ENCODE measurements at regions not wholly inside any gene's neighbourhood (a gene's known extent, or its start where the extent isn't known, plus 50 kb on each side); places are given as distances from the start of the nearest gene placed in this dataset.
A peak's percentile ranks its signal among the peaks of the same experiment; 100 is the strongest.

DNA sequence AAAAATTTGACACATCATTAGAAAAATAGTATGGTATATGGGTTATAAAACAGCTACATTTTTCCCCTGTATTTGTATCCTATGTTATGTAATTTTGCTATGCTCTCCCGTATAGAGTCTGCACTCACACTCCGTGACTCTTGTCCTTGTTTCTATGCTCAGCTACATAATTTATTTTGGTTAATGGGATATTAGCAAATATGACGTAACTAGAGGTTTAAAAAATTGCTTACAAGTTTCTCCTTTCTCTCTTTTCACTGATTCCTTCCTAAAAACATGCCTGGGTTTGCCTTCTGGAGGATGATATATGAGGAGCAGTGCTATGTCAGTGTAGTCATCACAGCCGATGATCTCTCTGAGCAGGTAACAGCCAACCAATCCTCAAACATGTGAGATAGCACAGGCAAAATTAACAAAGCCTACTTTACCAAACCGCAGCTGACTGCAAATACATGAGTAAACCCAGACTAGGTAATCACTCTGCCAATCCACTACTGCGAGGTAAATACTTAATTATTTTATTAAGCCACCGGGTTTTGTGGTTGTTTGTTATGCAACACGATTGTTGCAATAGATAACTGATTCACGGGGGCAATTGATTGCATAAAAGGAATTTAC is 126.9 kb downstream of the KIF2B start:
- no peak overlapping the region for H2AFZ ChIP-seq (ENCODE audit: low read depth, low read length)
- H3K79me2 ChIP-seq (ENCODE audit: low read length), result no peaks in the 10 kb centered on the region
- TF ChIP-seq EZH2phosphoT487 (IDR thresholded peaks at IDR 0.05; ENCODE audit: low read depth), result no peak
- TF ChIP-seq, protein P1, sequence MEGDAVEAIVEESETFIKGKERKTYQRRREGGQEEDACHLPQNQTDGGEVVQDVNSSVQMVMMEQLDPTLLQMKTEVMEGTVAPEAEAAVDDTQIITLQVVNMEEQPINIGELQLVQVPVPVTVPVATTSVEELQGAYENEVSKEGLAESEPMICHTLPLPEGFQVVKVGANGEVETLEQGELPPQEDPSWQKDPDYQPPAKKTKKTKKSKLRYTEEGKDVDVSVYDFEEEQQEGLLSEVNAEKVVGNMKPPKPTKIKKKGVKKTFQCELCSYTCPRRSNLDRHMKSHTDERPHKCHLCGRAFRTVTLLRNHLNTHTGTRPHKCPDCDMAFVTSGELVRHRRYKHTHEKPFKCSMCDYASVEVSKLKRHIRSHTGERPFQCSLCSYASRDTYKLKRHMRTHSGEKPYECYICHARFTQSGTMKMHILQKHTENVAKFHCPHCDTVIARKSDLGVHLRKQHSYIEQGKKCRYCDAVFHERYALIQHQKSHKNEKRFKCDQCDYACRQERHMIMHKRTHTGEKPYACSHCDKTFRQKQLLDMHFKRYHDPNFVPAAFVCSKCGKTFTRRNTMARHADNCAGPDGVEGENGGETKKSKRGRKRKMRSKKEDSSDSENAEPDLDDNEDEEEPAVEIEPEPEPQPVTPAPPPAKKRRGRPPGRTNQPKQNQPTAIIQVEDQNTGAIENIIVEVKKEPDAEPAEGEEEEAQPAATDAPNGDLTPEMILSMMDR (IDR thresholded peaks at IDR 0.05; ENCODE audit: low read depth, low read length), result no peak
- no peak overlapping the region for H3K4me2 ChIP-seq (ENCODE audit: low read length)
- no peaks in the 10 kb centered on the region for H4K20me1 ChIP-seq (ENCODE audit: insufficient read depth, low read length)
- no peaks in the 10 kb centered on the region for H3K4me1 ChIP-seq (ENCODE audit: low read length)
- H3K36me3 ChIP-seq (replicated peaks; ENCODE audit: low read depth, low read length), result no peaks in the 10 kb centered on the region
- no peaks in the 10 kb centered on the region for H3K9me3 ChIP-seq (ENCODE audit: insufficient read depth, low read length)
- no peak overlapping the region for H3K9ac ChIP-seq (ENCODE audit: low read length)
- H3K27me3 ChIP-seq (ENCODE audit: low read depth, low read length), result no peaks in the 10 kb centered on the region
- H3K4me3 ChIP-seq (ENCODE audit: low read length), result no peak overlapping the region
- H3K27ac ChIP-seq (ENCODE audit: low read length), result no peak overlapping the region

DNA sequence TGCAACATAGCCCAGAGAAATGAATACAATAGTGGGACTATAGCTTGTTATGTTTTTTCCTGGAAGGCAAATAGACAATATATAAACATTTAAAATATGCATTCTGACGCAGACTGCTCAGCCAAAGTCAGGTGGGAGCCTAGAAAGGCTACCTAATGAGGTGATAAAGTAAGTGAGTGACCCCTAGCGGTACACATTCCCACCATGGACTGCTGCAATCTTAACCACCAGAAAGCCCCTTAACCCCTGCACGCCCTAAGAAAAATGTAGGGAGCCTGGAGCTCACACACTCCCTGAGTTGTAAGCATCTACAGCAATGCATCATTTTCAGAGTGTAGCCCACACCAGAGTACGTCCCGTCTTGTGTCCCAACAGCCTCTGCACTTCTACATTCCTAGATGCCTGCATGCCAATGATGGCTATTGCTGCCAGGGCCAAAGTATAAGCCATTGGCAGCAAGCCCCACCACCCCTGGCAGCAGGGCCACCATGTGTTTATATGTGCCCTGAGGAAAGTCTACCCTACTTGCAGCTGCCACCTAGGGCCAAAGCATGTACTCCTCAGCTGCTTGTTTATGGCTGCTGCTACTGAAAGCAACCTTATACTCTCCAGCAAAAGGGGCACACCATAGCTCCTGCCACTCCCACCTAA is 127.6 kb downstream of the KIF2B start:
- Histone ChIP-seq H3K36me3 (replicated peaks; ENCODE audit: low read depth, low read length) (no peaks in the 10 kb centered on the region), H3K9me3 (ENCODE audit: insufficient read depth, low read length) (no peaks in the 10 kb centered on the region), H3K27me3 (ENCODE audit: low read depth, low read length) (no peaks in the 10 kb centered on the region), H3K79me2 (ENCODE audit: low read length) (no peaks in the 10 kb centered on the region), H3K4me2 (ENCODE audit: low read length) (no peak overlapping the region), H3K4me3 (ENCODE audit: low read length) (no peak overlapping the region), H3K27ac (ENCODE audit: low read length) (no peak overlapping the region), H3K4me1 (ENCODE audit: low read length) (no peaks in the 10 kb centered on the region), H3K9ac (ENCODE audit: low read length) (no peak overlapping the region), H2AFZ (ENCODE audit: low read depth, low read length) (no peak overlapping the region), H4K20me1 (ENCODE audit: insufficient read depth, low read length) (no peaks in the 10 kb centered on the region)
- no peak for TF ChIP-seq EZH2phosphoT487 (IDR thresholded peaks at IDR 0.05; ENCODE audit: low read depth)
- TF ChIP-seq, protein P1 (IDR thresholded peaks at IDR 0.05; ENCODE audit: low read depth, low read length), result peak; percentile 16; the same call in 1 of the 2 replicates

DNA sequence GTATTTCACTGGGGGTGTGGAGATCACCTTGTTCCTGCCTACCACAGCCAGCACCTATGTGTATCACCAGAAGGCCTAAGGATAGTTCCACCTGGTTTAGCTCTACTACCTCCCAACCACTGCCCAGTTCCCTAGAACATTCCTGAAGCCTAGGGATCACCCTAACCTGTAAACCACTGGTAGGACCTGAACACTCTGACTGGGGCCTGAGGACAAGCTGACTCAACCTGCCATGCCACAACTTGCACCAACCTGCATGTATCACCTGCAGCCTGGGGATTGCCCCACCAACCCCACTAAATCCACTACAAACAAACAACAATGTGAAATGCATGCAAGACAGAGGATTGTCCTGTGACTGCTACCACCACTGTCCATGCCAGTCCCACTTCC is 128.1 kb downstream of the KIF2B start:
- Histone ChIP-seq H3K9me3 (ENCODE audit: insufficient read depth, low read length) (no peaks in the 10 kb centered on the region), H3K4me1 (ENCODE audit: low read length) (no peaks in the 10 kb centered on the region), H3K36me3 (replicated peaks; ENCODE audit: low read depth, low read length) (no peaks in the 10 kb centered on the region), H3K4me3 (ENCODE audit: low read length) (no peak overlapping the region), H3K27me3 (ENCODE audit: low read depth, low read length) (no peaks in the 10 kb centered on the region), H3K4me2 (ENCODE audit: low read length) (no peak overlapping the region), H4K20me1 (ENCODE audit: insufficient read depth, low read length) (no peaks in the 10 kb centered on the region), H3K9ac (ENCODE audit: low read length) (no peak overlapping the region), H3K27ac (ENCODE audit: low read length) (no peak overlapping the region), H3K79me2 (ENCODE audit: low read length) (no peaks in the 10 kb centered on the region), H2AFZ (ENCODE audit: low read depth, low read length) (no peak overlapping the region)
- TF ChIP-seq, protein P1 (IDR thresholded peaks at IDR 0.05; ENCODE audit: low read depth, low read length), result no peak
- TF ChIP-seq EZH2phosphoT487 (IDR thresholded peaks at IDR 0.05; ENCODE audit: low read depth), result no peak

DNA sequence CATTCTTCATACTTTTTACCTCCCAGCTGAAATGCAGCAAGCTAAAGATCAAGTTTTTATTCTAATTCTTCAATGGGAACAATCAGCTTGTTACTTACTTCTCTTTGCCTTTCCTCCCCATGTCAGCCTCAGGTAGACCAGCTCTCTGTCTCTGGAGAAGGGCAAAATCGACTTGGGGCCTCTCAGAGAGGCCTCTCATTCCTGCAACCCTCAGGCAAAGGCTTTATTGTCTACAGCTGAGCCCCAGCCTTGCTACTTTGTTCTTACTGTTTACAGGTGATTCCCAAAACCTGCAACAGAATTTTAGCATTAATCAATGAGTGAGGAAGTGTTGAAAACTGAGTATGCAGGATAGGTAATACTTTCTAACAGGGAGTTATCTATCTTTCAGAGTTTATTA is 148.6 kb downstream of the KIF2B start:
- no peak overlapping the region for H3K4me2 ChIP-seq (ENCODE audit: low read length)
- H3K79me2 ChIP-seq (ENCODE audit: low read length), result no peaks in the 10 kb centered on the region
- no peaks in the 10 kb centered on the region for H3K4me1 ChIP-seq (ENCODE audit: low read length)
- no peaks in the 10 kb centered on the region for H3K9me3 ChIP-seq (ENCODE audit: insufficient read depth, low read length)
- no peaks in the 10 kb centered on the region for H3K36me3 ChIP-seq (replicated peaks; ENCODE audit: low read depth, low read length)
- H3K27me3 ChIP-seq (ENCODE audit: low read depth, low read length), result no peaks in the 10 kb centered on the region
- H3K27ac ChIP-seq (ENCODE audit: low read length), result no peak overlapping the region
- TF ChIP-seq EZH2phosphoT487 (IDR thresholded peaks at IDR 0.05; ENCODE audit: low read depth), result no peak
- H4K20me1 ChIP-seq (ENCODE audit: insufficient read depth, low read length), result no peaks in the 10 kb centered on the region
- no peak overlapping the region for H3K4me3 ChIP-seq (ENCODE audit: low read length)
- H2AFZ ChIP-seq (ENCODE audit: low read depth, low read length), result no peak overlapping the region
- H3K9ac ChIP-seq (ENCODE audit: low read length), result no peak overlapping the region

Measured in OCI-LY3 (cell line).